Retina (tissue), 1 donor: ENCODE measurements at regions not wholly inside any gene's neighbourhood (a gene's known extent, or its start where the extent isn't known, plus 50 kb on each side); places are given as distances from the start of the nearest gene placed in this dataset.

Source experiments
- DNase-seq: peaks from one replicate; pipeline ENCODE4 v3.0.0-alpha.2; 2016

- DNase-seq, result no peak
Measured at GRCh38 chr12:59219148-59219547, 298.8 kb upstream of the LRIG3 start.

GRCh38 chr12:59196989-59197388 is 276.7 kb upstream of the LRIG3 start:
- no peak for DNase-seq

DNA sequence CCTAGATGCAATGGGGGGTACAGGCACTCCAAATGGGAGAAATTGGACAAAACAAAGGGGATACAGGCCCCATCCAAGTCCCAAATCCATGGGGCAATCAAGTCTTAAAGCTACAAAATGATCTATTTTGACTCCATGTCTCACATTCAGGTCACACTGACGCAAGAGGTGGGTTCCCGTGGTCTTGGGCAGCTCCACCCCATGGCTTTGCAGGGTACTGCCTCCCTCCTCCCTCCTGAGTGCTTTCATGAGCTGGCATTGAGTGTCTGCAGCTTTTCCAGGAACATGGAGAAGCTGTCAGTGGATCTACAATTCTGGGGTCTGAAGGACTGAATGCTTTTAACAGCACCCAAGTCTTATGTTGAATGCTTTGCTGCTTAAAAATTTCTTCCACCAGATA is 274.5 kb upstream of the LRIG3 start:
- no peak for DNase-seq

- DNase-seq, result no peak
Measured at GRCh38 chr12:59193476-59194050, 273.3 kb upstream of the LRIG3 start.

- no peak for DNase-seq
Measured at GRCh38 chr12:59191372-59191771, 271.1 kb upstream of the LRIG3 start.

GRCh38 chr12:59186451-59186850 is 266.1 kb upstream of the LRIG3 start:
- DNase-seq, result peak; percentile 20

DNA sequence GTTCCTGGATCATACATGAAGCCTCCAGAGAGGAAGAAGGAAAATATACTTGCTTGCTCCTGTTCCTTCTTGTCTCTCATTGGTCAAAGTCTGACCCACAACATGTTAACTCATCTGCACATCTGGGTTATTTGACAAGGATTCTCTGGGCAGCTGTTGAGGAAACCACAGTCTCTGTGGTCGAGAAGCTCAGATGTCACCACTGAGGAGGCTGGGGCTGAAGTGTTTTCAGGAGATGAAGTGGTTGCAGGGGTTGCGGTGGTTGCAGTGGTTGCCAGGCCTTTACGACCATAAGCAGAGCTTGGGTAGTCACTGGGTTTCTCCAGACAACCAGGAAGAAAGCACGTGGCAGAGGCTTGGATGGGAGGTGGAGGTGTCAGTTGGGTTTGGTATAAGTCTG is 265.0 kb upstream of the LRIG3 start:
- DNase-seq, result no peak

GRCh38 chr12:59182658-59183455 is 262.6 kb upstream of the LRIG3 start:
- no peak for DNase-seq

DNA sequence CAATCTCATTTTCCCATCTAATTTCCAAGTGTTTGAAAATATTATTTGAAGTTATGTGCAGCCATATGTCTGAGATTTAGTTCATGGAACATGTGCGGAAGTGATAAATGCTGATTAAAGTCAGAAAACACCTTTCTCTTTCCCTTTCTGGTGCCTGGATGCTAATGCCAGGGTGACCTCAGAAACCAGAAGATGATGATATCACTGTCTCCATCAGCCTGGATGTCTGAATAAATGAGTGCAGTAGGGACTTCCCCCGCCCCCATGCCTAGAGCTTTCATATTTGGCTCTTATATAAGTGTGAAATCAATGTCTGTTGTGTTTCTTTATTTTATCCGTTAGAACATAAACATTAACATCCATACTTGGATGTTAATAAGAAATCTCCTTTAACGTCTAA is 261.9 kb upstream of the LRIG3 start:
- DNase-seq, result no peak

DNA sequence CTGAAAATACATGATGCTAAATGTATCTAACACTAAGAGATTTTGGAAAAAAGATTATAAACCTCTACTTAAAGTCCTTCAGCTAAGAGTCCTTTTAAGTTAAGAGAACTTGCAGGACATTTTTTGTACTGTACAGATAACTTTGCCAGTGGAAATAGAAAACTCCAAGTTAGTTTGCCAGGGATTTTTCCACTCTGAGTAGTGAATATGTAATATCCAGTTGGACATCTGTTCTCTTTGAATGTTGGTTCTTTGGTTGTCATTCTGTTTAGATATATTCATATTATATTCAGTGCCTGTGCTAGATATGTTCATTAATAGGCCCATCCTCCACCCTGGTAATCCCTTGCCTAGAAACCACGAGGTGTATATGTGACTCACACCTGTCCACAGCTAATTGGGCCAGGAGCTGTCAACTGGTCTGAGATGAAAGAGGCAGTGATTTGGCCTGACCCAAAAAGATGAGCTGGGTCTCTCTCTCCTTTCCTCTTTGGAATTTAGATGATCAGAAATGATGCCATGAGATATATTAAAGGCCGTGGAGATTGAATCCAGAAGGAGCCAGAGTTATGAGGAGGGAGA is 261.0 kb upstream of the LRIG3 start:
- no peak for DNase-seq

DNA sequence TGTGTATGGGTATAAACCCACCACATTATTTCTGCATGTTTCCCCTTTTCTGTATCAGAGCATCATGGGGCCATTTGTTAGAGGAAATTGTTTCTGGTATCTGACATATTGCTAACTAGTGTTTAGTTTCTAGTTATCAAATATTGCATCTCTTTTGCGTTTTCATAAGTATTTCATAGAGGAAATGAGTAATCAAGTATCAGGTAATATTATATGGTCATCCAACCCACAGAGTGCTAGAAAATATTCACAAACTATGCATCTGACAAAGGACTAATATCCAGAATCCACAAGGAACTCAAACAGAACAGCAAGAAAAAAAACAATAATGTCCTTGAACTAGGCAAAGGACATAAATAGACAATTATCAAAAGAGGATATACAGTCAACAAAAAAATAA is 258.9 kb upstream of the LRIG3 start:
- no peak for DNase-seq

GRCh38 chr12:59173695-59174094 is 253.4 kb upstream of the LRIG3 start:
- no peak for DNase-seq

DNA sequence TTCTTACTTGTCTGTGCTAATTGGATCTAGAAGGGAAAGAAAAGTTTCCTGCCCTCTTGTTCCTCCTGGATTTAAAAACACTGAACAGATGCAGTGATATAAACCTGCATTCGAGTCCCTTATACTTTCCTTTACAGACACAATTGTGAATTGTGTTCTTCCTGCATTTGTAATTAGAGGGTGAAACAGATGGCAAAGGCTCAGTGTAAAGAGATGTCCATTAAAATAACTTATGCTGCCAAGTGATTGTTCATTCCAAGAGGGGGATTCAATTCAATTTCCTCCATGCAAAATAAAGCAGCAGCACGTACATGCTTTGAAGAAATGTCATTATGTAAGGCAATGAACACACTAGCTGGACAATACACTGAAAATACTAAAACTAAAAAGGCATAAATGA is 248.3 kb upstream of the LRIG3 start:
- DNase-seq, result no peak

GRCh38 chr12:59166457-59166856 is 246.2 kb upstream of the LRIG3 start:
- DNase-seq, result no peak

DNA sequence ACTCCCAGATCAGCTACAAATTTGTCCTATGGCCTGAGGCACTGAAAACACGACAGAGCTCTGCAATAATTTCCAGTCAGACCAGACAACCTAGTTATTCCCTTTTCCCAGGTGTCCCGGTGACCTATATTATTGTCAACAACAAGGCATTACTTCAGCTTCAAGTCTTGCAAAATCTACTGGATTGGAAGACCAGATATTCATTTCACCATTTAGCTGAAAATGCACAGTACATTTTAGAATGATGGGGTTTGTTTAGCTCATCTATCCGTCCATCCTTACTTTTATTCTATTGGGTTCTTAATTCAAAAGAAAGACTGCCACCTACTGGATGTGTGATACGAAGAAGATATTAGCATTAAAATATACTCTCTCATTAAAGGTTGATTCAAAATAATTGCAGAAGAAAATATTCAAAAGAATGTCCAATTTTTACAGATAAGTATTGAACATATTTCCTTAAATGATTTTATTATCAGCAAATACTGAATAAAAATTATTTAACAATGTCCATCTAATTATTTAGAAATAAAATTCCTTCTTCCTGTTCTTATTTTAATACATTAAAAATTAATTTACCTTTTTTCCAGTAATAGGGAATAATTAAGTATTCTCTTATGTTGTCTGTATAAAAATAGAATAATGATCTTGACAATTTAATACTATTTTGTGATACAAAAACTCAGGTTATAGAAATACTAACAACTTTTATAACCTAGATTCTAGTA is 244.9 kb upstream of the LRIG3 start:
- peak; percentile 29 for DNase-seq

- no peak for DNase-seq
Measured at GRCh38 chr12:59164226-59164625, 243.9 kb upstream of the LRIG3 start.

GRCh38 chr12:59158681-59159080 is 238.4 kb upstream of the LRIG3 start:
- DNase-seq, result no peak

DNA sequence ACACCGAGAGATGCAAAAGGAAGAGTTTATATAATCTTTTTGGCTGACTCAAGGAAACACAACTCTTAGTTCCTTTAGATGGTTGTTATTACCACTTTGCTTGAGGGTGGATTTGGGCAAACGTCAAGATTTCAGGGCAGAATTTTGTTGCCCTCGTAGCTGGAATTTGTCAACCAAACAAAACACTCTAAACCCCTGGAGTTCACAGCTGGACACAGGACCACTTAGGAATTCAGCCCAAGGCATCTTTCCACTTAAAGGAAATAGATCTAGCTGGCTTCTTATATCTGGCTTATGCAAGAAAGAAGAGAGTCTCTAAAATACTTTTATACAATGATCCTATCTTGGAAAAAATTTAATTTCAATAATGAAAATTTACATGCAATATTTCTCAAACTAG is 237.8 kb upstream of the LRIG3 start:
- DNase-seq, result no peak

- DNase-seq, result no peak
Measured at GRCh38 chr12:59155448-59155847, 235.1 kb upstream of the LRIG3 start.

GRCh38 chr12:59151243-59151642 is 230.9 kb upstream of the LRIG3 start:
- DNase-seq, result no peak

DNA sequence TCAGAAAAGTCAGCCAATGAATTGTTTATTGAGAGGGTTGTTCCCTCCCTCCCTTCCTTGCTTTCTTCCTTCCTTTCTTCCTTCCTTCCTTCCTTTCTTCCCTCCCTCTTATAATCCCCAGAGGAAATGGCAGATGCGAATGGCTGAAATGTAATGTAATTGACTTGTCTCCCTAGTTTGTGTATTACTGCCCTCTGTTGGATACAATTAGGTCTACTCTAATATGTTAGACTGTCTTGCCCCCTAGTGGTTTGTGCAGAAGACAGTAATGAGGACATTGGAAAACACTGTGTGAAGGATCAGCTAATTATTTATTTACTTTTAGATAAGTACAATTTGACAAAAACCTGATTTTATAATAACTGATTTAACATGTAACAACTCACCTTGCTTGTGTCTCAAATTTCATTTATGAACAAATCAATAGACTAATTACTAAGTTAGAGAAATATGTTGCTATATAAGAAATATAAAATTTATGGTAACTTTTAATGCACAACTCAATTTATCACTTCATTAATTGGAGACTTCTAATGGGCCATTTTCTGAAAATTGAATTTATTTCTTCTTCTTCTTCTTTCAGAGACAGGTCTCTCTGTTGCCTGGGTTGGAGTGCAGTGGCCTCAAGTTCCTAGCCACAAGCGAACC is 229.8 kb upstream of the LRIG3 start:
- DNase-seq, result no peak

- DNase-seq, result no peak
Measured at GRCh38 chr12:59147791-59148190, 227.5 kb upstream of the LRIG3 start.

DNA sequence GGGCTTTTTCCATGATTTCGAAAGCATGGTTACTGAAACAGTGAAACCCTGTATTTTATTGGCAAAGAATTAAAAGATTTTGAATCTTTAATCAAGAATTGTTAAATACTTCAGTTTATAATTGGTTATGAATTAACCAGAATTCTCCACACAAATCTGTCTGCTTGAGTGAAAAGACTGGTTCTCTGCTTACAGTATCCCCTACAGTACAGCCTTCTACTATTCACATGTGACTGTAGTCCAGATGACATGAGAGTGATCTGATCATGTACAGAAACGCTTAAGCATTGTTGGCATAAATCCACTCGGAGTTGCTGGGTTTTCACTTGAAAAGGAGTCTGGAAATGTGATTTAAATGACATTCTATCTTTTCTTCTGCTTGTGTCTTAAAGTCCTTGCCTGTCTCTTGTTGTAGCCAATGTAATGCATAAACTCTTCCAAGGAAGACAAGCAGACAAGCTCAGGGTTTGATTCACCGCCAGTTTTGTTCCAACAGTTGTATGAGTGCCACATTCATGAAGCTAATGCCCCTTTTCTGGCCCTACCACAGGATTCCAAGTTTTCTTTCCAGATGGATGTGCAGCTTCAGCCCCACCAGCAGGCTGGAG is 222.0 kb upstream of the LRIG3 start:
- no peak for DNase-seq
